ENCODE measurements at regions not wholly inside any gene's neighbourhood (a gene's known extent, or its start where the extent isn't known, plus 50 kb on each side); places are given as distances from the start of the nearest gene placed in this dataset.

DNA sequence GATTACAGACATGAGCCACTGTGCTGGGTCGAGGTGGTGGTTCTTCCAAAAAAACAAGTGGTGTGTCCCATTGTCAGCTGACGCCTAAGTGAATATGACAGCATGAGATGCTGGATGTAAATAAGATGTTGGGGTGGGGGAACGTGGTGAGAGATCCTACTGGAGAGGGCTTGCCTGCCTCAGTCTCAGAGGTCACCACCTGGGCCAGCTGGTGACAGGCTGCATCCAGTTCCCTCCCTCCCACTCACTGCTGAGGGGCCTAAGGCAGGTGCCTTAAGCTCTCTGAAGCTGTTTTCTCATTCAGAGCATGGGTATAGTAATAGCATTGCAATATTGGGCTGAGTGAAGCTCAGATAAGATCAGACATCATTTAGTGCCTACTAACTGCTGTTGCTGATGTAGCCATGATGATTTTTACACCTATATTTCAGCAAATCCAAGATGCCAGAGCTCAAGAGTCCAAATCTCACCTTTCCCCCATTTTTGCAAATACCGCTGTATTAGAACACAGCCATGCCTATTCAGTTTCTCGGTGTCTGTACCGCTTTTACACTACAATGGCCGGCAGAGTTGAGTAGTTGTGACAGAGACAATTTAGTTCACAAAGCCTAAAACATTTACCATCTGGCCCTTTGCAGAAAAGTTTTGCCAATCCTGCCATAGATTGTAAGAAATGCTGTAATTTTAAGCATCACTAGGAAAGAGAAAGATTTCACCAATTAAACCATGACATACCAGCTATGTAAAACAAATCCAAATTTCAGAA lies 171.3 kb downstream of the ANKRD60 start:
- FAIRE-seq, result no peak
- no peak for DNase-seq (ENCODE audit: insufficient read length, low spot score)
- TF ChIP-seq, protein P1, sequence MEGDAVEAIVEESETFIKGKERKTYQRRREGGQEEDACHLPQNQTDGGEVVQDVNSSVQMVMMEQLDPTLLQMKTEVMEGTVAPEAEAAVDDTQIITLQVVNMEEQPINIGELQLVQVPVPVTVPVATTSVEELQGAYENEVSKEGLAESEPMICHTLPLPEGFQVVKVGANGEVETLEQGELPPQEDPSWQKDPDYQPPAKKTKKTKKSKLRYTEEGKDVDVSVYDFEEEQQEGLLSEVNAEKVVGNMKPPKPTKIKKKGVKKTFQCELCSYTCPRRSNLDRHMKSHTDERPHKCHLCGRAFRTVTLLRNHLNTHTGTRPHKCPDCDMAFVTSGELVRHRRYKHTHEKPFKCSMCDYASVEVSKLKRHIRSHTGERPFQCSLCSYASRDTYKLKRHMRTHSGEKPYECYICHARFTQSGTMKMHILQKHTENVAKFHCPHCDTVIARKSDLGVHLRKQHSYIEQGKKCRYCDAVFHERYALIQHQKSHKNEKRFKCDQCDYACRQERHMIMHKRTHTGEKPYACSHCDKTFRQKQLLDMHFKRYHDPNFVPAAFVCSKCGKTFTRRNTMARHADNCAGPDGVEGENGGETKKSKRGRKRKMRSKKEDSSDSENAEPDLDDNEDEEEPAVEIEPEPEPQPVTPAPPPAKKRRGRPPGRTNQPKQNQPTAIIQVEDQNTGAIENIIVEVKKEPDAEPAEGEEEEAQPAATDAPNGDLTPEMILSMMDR (IDR thresholded peaks at IDR 0.05; ENCODE audit: insufficient read depth, missing control alignments), result no peak

DNA sequence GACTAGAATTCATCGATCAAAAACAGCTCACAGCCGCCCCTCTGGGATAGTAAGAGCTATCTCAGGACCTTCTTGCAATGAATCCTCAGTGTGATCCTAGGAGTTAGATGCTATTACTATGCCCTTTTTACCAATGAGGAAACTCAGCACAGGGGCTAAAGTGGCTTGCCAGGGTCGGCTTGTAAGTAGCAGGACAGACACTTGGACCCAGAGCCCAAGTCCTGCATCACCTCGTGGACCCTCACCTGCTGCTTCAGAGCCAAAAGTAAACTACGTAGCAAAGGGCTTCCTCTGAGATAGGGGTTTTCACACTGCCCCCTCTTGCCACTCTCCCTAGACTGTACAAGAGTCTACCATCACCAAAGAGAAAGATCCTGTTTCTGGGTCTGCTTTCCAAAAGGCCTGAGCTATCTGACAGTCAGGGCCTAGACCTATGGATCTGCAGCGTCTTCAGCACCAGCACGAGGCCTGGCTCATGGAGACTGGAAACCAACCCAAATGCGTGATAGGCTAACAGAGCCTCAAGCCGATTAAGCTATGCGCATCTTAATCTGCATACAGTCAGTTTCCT lies 172.3 kb downstream of the ANKRD60 start:
- DNase-seq (ENCODE audit: insufficient read length, low spot score) (no peak), FAIRE-seq (no peak)
- TF ChIP-seq, protein P1 (IDR thresholded peaks at IDR 0.05; ENCODE audit: insufficient read depth, missing control alignments), result no peak

DNA sequence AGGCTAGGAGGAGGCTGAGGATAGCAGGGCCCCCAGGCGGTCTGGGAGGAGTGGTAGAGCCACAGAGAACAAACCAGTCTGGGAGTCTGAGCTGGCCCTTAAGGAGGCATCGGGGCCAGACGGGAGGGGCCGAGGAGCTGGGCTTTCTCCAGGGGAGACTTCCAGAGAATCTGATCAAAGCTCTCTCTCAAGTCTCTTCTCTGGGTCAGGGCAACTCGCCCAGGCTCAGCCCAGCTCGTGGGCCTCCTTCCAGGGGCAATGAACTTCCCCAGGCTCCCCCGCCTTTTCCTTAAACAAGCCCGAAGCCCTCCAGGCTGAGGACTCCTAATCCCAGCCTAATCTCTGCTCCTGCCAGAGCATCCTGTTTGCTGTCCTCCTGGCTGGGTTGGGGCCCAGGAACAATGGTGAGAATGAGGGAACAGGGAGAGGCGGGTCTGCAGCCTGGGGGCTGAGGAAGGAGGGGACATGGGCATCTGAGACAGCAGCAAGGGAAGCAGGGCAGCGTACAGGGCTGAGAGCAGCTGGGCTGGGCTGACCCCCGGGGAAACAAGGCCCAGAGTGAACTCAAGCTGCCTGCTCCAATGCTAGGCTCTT lies 173.6 kb downstream of the ANKRD60 start:
- FAIRE-seq (no peak), DNase-seq (ENCODE audit: insufficient read length, low spot score) (no peak)
- TF ChIP-seq, protein P1 (IDR thresholded peaks at IDR 0.05; ENCODE audit: insufficient read depth, missing control alignments), result no peak

DNA sequence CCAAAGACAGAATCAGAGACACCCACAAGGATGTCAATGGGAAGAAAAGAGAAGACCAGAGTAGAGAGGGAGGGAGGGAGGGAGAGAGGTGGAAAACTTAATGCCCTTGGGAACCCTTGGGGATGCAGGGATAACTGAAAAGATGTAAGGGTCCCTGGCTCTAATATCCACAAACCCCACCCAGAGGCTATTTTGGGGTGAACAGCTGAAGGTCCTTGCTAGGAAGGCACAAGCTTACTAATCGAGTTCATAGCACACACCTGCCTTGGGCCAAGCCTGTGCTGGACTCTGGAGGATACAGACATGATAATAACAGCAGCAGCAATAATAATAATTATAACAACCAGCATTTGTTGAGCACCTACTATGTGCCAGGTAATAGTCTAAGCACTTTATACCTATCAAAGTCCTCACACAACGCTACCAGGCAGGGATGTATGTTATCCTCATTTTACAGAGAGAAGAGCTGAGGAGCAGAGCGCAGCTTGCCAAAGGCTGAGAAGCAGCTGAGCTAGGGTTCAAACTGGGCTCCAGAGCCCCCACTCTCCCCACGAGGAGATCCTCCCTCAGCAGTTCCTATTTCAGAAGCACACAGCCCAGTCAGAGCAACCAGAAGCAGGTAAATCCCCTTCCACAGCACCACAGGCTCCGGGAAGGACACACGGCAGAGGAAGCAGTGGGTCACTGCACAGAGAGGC lies 174.2 kb downstream of the ANKRD60 start:
- DNase-seq (ENCODE audit: insufficient read length, low spot score), result no peak
- no peak for FAIRE-seq
- TF ChIP-seq, protein P1 (IDR thresholded peaks at IDR 0.05; ENCODE audit: insufficient read depth, missing control alignments), result no peak

DNA sequence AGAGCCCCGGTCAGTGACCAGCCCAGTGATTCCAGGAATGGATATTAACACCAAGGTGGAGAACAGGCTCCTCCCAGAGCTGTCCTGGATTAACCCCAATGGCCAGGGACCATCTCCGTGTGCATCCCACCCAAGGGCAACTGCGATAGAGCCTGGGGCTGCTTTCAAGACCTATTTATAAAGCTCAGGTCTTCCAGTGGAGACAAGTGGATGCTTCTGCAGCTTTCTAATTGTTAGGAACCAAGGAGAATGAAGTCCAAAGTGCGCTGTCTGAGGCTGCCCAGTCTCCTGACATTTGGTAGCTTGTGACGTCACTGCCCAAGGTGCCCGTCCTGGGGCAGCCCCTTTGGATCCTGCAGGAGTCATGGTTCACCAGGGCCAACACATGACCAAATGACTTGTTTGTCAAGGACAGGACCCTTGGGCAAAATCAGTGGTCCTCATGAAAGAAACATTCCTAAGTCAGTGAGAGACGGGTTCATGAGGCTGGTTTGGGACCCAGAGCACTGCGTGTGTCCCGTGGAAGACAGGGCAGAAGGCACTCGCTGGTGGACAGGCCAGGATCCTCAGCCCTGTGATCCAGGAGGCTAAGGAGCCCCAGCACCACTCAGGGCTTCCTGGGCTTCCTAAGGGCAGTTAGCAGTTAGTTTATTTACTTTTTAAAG lies 174.9 kb downstream of the ANKRD60 start:
- DNase-seq (ENCODE audit: insufficient read length, low spot score), result no peak
- TF ChIP-seq, protein P1 (IDR thresholded peaks at IDR 0.05; ENCODE audit: insufficient read depth, missing control alignments), result no peak
- FAIRE-seq, result no peak

DNA sequence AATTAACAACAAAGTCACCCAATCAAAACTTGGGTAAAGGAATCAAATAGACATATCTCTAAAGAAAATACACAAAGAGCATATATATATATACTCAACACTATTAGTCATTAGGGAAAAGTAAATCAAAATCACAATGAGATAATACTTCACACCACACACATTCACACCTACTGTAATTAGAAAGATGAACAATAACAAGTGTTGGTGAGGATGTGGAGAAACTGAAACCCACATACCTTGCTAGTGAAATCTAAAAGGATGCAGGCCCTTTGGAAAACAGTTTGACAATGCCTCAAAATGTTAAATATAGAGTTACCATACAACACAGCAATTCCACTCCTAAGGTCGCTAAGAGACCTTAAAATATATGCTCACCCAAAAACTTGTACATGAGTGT lies 177.1 kb downstream of the ANKRD60 start:
- no peak for FAIRE-seq
- DNase-seq (ENCODE audit: insufficient read length, low spot score), result no peak
- TF ChIP-seq, protein P1 (IDR thresholded peaks at IDR 0.05; ENCODE audit: insufficient read depth, missing control alignments), result no peak
